Choroid plexus epithelial cell (primary cell): ENCODE measurements at regions not wholly inside any gene's neighbourhood (a gene's known extent, or its start where the extent isn't known, plus 50 kb on each side); places are given as distances from the start of the nearest gene placed in this dataset.
"Not testable (repeated sequence)": the region's sequence is repeated elsewhere in the genome, so short reads cannot be mapped to it uniquely, and the experiment has no call there.

Experiments used
- DNase-seq: peaks from one replicate; pipeline ENCODE4 v3.0.0-alpha.2; 2010; ENCODE audit warnings: low read depth
- H3K4me3 ChIP-seq: 2 replicates; pipeline ENCODE4 v1.5.1; 2011; ENCODE audit warnings: low read depth, mild to moderate bottlenecking, control low read depth, low read length, moderate library complexity
- TF ChIP-seq, protein P1 (sequence below): conservative IDR thresholded peaks from 2 replicates; pipeline ENCODE4 v1.5.1; 2011; ENCODE audit warnings: low read depth, mild to moderate bottlenecking, control low read depth, inconsistent platforms, low read length, moderate library complexity

DNA sequence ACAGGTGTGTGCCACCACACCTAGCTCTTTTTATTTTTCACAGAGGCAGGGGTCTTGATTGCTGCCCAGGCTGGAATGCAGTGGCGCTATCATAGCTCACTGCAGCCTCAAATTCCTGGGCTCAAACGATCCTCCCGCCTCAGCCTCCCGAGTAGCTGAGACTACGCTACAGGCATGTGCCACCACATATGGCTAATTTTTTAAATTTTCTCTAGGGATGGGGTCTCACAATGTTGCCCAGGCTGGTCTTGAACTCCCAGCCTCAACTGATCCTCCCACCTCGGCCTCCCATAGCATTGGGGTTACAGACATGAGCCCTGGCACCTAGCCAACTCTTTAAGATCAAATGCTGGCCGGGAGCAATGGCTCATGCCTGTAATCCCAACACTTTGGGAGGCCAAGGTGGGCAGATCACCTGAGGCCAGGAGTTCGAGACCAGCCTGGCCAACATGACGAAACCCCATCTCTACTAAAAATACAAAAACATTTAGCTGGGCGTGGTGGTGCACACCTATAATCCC is 50.6 kb upstream of the MYL10 start:
- DNase-seq, H3K4me3 ChIP-seq: not testable (repeated sequence)

DNA sequence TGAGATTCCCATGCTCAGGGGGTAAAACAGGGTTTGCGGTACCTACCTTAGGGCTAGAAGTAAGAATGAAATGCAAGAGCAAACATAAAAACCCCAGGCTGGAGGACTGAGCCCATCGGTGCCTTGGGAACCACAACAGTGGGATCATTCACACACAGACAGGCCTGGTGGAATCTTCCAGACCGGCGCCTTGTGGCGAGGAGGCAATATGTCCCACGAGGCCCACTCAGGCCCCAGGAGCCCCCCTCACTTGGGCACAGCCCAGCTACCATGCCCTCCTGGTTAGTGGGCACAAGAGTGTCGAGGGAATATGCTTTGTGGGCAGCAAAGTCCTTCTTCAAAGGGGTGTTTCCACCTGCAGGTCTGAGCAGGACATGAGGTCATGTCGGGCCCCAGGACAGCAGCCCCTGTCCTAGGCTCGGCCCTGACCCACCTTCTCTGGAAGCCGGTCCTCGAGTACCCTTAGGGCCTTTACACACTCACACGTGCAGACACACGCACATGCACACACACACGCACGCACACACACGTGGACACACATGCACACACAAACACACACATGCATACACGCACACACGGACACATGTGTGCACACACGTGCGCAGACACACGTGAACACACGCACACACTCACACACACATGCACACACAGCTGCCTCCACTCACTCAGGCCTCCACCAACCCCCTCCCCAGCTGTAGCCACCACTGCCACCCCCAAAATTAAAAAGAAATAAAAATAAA is 51.5 kb upstream of the MYL10 start:
- no peak for DNase-seq
- H3K4me3 ChIP-seq: no peak overlapping the region
- TF ChIP-seq, protein P1, sequence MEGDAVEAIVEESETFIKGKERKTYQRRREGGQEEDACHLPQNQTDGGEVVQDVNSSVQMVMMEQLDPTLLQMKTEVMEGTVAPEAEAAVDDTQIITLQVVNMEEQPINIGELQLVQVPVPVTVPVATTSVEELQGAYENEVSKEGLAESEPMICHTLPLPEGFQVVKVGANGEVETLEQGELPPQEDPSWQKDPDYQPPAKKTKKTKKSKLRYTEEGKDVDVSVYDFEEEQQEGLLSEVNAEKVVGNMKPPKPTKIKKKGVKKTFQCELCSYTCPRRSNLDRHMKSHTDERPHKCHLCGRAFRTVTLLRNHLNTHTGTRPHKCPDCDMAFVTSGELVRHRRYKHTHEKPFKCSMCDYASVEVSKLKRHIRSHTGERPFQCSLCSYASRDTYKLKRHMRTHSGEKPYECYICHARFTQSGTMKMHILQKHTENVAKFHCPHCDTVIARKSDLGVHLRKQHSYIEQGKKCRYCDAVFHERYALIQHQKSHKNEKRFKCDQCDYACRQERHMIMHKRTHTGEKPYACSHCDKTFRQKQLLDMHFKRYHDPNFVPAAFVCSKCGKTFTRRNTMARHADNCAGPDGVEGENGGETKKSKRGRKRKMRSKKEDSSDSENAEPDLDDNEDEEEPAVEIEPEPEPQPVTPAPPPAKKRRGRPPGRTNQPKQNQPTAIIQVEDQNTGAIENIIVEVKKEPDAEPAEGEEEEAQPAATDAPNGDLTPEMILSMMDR: no peak

DNA sequence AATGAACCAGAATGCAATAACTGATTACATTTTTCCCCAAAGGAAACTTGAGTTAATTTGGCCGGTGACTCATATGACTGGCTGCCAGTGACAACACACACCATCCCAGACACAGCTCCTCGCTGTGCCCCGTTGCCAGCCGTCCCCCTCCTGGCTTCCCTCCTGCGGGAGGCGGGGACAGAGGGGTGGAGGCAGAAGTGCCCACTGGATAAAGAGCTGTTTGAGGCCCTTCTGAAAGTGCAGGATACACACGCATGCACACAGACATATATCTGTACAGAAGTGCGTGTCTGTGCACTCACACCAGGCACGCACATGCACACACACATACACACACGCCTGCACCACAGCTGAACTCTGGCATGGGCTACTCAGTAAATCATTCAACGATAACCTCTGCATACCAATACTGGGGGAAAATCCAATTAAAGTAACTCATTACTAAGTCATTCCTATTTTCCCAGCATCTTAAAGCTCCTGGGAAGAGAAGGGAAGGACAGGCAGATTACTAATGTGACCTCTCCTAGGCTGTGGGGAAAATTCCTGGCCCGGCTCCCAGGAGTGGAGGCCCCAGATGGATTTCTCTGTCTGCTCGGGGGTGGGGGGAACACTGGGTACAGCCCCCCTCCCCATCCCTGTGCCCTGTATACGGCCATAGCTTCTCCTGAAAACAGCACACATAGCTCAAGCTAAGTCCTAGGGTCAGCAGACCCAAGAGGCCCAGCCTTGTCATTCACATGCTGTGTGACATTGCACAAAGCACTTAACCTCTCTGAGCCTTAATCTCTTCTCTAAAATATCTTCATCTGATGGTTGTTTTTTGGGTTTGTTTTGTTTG is 52.3 kb upstream of the MYL10 start:
- no peak overlapping the region for H3K4me3 ChIP-seq
- TF ChIP-seq, protein P1: no peak
- DNase-seq: peak; percentile 56

DNA sequence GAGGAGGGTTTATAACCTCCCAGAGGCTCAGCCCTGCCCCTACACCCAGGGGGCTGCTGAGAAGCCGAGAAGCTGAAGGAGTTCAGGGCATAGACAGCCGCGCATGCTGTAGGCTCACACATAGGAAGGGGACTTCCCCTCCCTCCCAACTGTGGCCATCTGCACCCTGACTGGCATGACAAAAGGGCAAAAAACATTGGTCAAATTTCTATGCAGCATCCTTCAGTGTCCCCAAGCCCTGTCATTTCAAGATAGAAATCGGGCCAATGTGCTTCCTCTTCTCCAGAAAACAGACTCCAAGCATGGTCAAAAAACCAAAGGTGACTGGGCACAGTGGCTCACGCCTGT is 55.9 kb upstream of the MYL10 start:
- TF ChIP-seq, protein P1: no peak
- H3K4me3 ChIP-seq: no peak overlapping the region
- DNase-seq: no peak

DNA sequence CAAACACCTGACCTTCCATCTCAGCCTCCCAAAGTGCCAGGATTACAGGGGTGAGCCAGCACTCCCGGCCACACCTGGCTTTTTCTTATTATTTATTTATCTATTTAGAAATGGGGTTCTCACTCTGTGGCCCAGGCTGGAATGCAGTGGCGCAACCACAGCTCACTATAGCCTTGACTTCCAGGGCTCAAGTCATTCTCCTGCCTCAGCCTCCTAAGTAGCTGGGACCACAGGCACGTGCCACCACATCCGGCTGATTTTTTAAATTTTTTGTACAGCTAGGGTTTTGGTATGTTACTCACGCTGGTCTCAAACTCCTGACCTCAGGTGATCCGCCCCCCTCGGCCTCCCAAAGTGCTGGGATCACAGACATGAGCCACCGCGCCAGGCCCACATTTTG is 56.9 kb upstream of the MYL10 start:
- TF ChIP-seq, protein P1: no peak
- H3K4me3 ChIP-seq: no peak overlapping the region
- DNase-seq: no peak

DNA sequence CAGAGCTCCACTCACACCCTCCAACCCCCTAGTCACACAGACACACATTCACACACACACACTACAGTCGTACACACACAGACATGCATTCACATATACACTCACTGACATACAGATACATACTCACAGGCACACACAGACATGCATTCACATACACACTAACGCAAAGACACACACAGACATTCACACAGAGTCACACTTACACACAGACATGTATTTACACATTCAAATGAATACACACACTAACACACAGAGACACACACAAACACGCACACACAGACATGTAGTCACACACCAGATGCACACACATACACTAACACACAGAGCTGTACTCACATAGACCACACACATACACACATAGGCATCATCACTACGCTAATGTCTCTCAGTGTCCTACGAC is 58.0 kb upstream of the MYL10 start:
- TF ChIP-seq, protein P1: no peak
- H3K4me3 ChIP-seq: no peak overlapping the region

DNA sequence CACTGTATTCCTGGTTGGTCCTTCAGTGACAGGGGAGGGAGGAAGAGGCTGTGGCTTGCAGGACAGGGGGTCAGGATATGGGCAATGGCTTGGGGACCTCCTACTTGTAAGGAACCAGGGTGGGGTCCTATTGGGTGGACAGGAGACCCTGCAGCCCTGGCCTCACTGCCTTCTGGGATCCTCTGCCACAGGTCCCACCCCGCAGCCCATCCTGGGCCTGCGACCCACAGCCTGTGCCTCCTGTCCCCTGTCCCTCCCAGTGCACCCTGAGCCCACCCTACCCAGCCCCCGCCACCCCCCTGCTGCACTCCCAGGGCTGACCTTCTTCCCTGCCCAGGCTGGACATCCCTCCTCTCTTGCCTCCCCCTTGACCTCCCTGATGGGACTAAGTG is 58.7 kb upstream of the MYL10 start:
- no peak for DNase-seq

More for the DNA sequence above, 58.0 kb upstream of the MYL10 start:
- DNase-seq: no peak

More for the DNA sequence above, 58.7 kb upstream of the MYL10 start:
- H3K4me3 ChIP-seq: no peak overlapping the region
- TF ChIP-seq, protein P1: no peak
